CD4-positive, alpha-beta memory T cell (primary cell): ENCODE measurements at regions not wholly inside any gene's neighbourhood (a gene's known extent, or its start where the extent isn't known, plus 50 kb on each side); places are given as distances from the start of the nearest gene placed in this dataset.

ENCODE experiments used
- CTCF ChIA-PET: fragments of 350-600 bp; sonication (Branson Sonifier 250); formaldehyde crosslinking; loops from one replicate; lab custom pipeline; 2021; ENCODE audit warnings: inconsistent platforms; ENCODE audit not compliant: partially characterized antibody; lab: Charles Lee
- POLR2A ChIA-PET: fragments of 350-600 bp; sonication (Branson Sonifier 250); formaldehyde crosslinking; loops from one replicate; lab custom pipeline; 2021; ENCODE audit not compliant: partially characterized antibody; lab: Charles Lee
- DNase-seq, 5 donors: peaks; one replicate each; pipeline versions ENCODE4 v3.0.0 to v3.0.0-alpha.2; 2020 to 2022; ENCODE audit warnings: mixed read lengths in 1 of 5
- H3K27ac ChIP-seq: one replicate; pipeline ENCODE4 v1.7.0; 2013; ENCODE audit warnings: low read depth, low read length
- H3K27me3 ChIP-seq: 2 replicates; pipeline ENCODE4 v1.7.0; 2013; ENCODE audit warnings: mild to moderate bottlenecking, low read length, moderate library complexity; ENCODE audit not compliant: insufficient read depth
- H3K36me3 ChIP-seq: 2 replicates; pipeline ENCODE4 v1.7.0; 2013; ENCODE audit warnings: mild to moderate bottlenecking, low read length, moderate library complexity; ENCODE audit not compliant: insufficient read depth
- H3K4me1 ChIP-seq: 2 replicates; pipeline ENCODE4 v1.7.0; 2013; ENCODE audit warnings: mild to moderate bottlenecking, low read length, moderate library complexity; ENCODE audit not compliant: insufficient read depth
- H3K4me3 ChIP-seq, 2 donors: one replicate each; pipeline ENCODE4 v1.7.0; 2013; ENCODE audit warnings: low read length in 2 of 2, mild to moderate bottlenecking in 1 of 2
- H3K9me3 ChIP-seq, 2 donors: one replicate each; pipeline ENCODE4 v1.7.0; 2013; ENCODE audit warnings: low read length in 2 of 2, control low read depth in 1 of 2; ENCODE audit not compliant: control insufficient read depth in 1 of 2
- H3K27ac Mint-ChIP-seq, 7 donors: one replicate each; pipeline ENCODE4 v1.8.0; 2020 to 2021; ENCODE audit warnings: mixed read lengths in 7 of 7, mild to moderate bottlenecking in 6 of 7, inconsistent platforms in 3 of 7, moderate library complexity in 3 of 7
- H3K27me3 Mint-ChIP-seq, 2 donors: one replicate each; pipeline ENCODE4 v1.8.0; 2020 to 2021; ENCODE audit warnings: mixed read lengths in 2 of 2
- H3K36me3 Mint-ChIP-seq, 2 donors: one replicate each; pipeline ENCODE4 v1.8.0; 2020 to 2021; ENCODE audit warnings: mixed read lengths in 2 of 2, inconsistent platforms in 1 of 2, mild to moderate bottlenecking in 1 of 2
- H3K4me1 Mint-ChIP-seq, 4 donors: one replicate each; pipeline ENCODE4 v1.8.0; 2020 to 2021; ENCODE audit warnings: mixed read lengths in 4 of 4, mild to moderate bottlenecking in 1 of 4
- H3K4me3 Mint-ChIP-seq, 8 donors: one replicate each; pipeline ENCODE4 v1.8.0; 2020 to 2021; ENCODE audit warnings: mixed read lengths in 8 of 8, mild to moderate bottlenecking in 7 of 8, moderate library complexity in 6 of 8, inconsistent platforms in 3 of 8
- H3K9me3 Mint-ChIP-seq, 8 donors: one replicate each; pipeline ENCODE4 v1.8.0; 2020 to 2021; ENCODE audit warnings: mixed read lengths in 8 of 8, mild to moderate bottlenecking in 5 of 8, inconsistent platforms in 3 of 8, moderate library complexity in 1 of 8
- intact Hi-C: fragments of 100-400 bp; cut with micrococcal nuclease; formaldehyde crosslinking; loops from one replicate; pipeline ENCODE4 v1.15.1; 2023

DNA sequence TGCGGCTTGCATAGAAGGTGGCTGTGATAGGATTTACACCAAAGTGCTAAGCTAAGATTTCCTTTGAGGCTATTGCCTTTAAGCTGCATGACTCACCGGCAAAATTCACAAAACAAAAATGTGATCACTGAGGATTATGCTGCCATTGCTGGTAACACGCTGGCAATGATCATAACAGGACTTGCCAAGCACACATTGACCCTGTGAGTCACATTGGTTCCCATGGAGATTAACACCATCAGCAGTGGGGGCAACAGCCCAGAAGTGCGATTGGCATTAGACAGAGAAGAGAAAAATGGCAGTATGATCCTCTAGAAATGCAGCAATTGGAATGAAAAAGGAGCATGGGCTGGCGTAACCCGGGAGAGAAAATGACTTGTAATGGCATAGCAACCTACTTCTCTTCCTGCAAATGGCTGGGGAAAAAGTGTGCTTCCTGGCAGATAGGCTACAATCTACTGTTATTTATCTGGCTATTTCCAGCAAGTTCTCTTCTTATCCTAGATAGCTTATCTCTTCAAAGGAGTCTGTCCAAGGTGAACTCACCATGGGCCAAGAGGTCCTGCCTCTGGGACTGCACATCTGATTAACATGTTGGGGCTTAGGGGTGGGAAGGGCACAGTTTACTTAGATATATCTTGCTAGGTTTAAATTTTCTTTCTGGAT lies 314.2 kb upstream of the IGFBP7 start:
- Mint-ChIP-seq H3K27me3 (peaks cover 0 to 3% of the 10 kb centered on the region in 2 donors), H3K36me3 (no peaks in the 10 kb centered on the region), H3K4me1 (no peaks in the 10 kb centered on the region), H3K27ac (no peak overlapping the region), H3K4me3 (no peak overlapping the region), H3K9me3 (peaks cover 0 to 5% (median 1%) of the 10 kb centered on the region in 8 donors)
- Histone ChIP-seq H3K4me1 (no peaks in the 10 kb centered on the region), H3K36me3 (no peaks in the 10 kb centered on the region), H3K27ac (no peak overlapping the region), H3K4me3 (no peak overlapping the region), H3K9me3 (no peaks in the 10 kb centered on the region), H3K27me3 (no peaks in the 10 kb centered on the region)
- ChIA-PET POLR2A (no interaction called here), CTCF (no interaction called here)
- intact Hi-C loops, result no loop called here
- DNase-seq, result no peak

GRCh38 chr4:57418133-57418532 lies 307.9 kb upstream of the IGFBP7 start:
- peaks cover 0 to 6% (median 2%) of the 10 kb centered on the region in 8 donors for H3K9me3 Mint-ChIP-seq
- no peaks in the 10 kb centered on the region for H3K4me1 Mint-ChIP-seq
- Histone ChIP-seq H3K27ac (no peak overlapping the region), H3K27me3 (no peaks in the 10 kb centered on the region), H3K36me3 (no peaks in the 10 kb centered on the region), H3K4me3 (no peak overlapping the region), H3K9me3 (no peaks in the 10 kb centered on the region), H3K4me1 (no peaks in the 10 kb centered on the region)
- H3K36me3 Mint-ChIP-seq, result no peaks in the 10 kb centered on the region
- H3K27me3 Mint-ChIP-seq, result peaks cover 0 to 1% of the 10 kb centered on the region in 2 donors
- H3K4me3 Mint-ChIP-seq, result no peak overlapping the region
- H3K27ac Mint-ChIP-seq, result no peak overlapping the region
- ChIA-PET POLR2A (no interaction called here), CTCF (no interaction called here)
- intact Hi-C loops, result no loop called here
- no peak for DNase-seq

GRCh38 chr4:57412259-57413054 lies 302.3 kb upstream of the IGFBP7 start:
- intact Hi-C loops, result no loop called here
- Histone ChIP-seq H3K9me3 (no peaks in the 10 kb centered on the region), H3K4me3 (no peak overlapping the region), H3K4me1 (no peaks in the 10 kb centered on the region), H3K27ac (no peak overlapping the region), H3K36me3 (no peaks in the 10 kb centered on the region), H3K27me3 (no peaks in the 10 kb centered on the region)
- Mint-ChIP-seq H3K4me1 (no peaks in the 10 kb centered on the region), H3K27me3 (peaks cover 0 to 1% of the 10 kb centered on the region in 2 donors), H3K36me3 (no peaks in the 10 kb centered on the region), H3K4me3 (no peak overlapping the region), H3K27ac (no peak overlapping the region), H3K9me3 (peaks cover 0 to 6% (median 0%) of the 10 kb centered on the region in 8 donors)
- ChIA-PET CTCF (interaction anchor here (0.9 kb wide), 1 partner anchor 15 kb away, joined by 3 read pairs; no protein-coding TSS in a partner anchor), POLR2A (no interaction called here)
- no peak for DNase-seq

DNA sequence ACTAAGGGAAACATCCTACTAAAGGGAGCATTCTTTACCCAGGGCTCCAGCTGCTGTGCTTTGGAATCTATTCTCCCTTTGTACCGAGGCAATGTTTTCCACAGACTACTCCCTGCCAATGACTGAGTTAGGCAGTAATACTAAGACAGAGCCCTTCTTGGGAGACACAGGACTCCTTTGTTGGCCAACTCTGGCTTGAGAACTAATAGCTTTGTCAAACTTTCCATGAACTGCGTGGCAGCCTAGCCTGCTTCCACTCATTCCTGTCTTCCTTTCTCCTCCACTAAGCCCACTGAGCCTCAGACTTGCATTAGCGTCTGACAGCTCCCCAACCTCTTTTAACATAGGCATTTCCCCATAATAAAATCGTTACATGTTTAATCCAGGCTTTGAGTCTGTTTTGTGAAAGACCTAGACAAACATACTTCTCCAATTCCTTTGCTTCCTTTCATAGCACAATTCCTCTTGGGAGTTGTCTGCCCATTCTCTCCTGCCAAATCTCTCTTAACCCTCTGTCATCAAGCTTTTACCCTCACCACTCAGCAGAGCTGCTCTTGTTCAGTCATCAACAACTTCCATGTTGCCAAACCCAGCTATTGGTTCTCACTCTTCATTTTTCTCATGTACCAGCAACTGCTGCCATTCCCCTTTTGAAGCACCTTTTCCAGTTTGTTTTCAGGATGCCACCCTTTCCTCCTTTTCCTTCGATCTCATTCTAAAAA lies 300.3 kb upstream of the IGFBP7 start:
- H3K4me3 ChIP-seq, result no peak overlapping the region
- H3K4me1 ChIP-seq, result no peaks in the 10 kb centered on the region
- Mint-ChIP-seq H3K4me1 (no peaks in the 10 kb centered on the region), H3K4me3 (no peak overlapping the region), H3K36me3 (no peaks in the 10 kb centered on the region), H3K27me3 (peaks cover 0 to 1% of the 10 kb centered on the region in 2 donors), H3K9me3 (peaks cover 0 to 6% (median 0%) of the 10 kb centered on the region in 8 donors), H3K27ac (no peak overlapping the region)
- no peaks in the 10 kb centered on the region for H3K36me3 ChIP-seq
- no peak for DNase-seq
- H3K9me3 ChIP-seq, result no peaks in the 10 kb centered on the region
- CTCF ChIA-PET, result no interaction called here
- H3K27ac ChIP-seq, result no peak overlapping the region
- POLR2A ChIA-PET, result no interaction called here
- no peaks in the 10 kb centered on the region for H3K27me3 ChIP-seq
- intact Hi-C loops, result no loop called here

GRCh38 chr4:57405359-57405758 lies 295.2 kb upstream of the IGFBP7 start:
- ChIA-PET CTCF (no interaction called here), POLR2A (no interaction called here)
- no peak overlapping the region for H3K27ac ChIP-seq
- H3K4me3 Mint-ChIP-seq, result no peak overlapping the region
- intact Hi-C loops, result no loop called here
- no peaks in the 10 kb centered on the region for H3K4me1 Mint-ChIP-seq
- no peaks in the 10 kb centered on the region for H3K4me1 ChIP-seq
- no peaks in the 10 kb centered on the region for H3K36me3 ChIP-seq
- no peak overlapping the region for H3K4me3 ChIP-seq
- H3K27ac Mint-ChIP-seq, result no peak overlapping the region
- no peaks in the 10 kb centered on the region for H3K36me3 Mint-ChIP-seq
- H3K9me3 Mint-ChIP-seq, result peaks cover 0 to 5% (median 0%) of the 10 kb centered on the region in 8 donors
- DNase-seq, result no peak
- no peaks in the 10 kb centered on the region for H3K27me3 ChIP-seq
- no peaks in the 10 kb centered on the region for H3K27me3 Mint-ChIP-seq
- H3K9me3 ChIP-seq, result no peaks in the 10 kb centered on the region

DNA sequence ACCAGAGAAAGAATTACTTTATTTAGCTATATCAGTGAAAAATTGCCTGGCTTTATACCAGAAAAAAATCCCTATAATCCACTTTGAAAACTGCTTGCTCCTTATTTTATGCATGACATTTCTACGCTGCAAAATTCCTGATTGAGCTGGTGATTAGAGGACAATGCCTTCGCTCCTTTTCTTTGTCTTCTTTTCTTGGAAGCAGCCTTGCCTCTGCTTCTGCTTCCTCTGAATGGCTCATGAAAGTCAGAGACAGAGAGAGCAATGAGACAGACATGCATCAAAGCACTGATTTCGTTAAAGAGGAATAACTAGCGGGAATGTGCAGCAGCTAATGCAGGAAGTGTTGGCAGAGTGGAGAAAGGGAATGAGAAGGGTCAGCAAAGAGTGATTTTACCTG lies 294.3 kb upstream of the IGFBP7 start:
- Histone ChIP-seq H3K27ac (no peak overlapping the region), H3K36me3 (no peaks in the 10 kb centered on the region), H3K4me3 (no peak overlapping the region), H3K4me1 (no peaks in the 10 kb centered on the region), H3K9me3 (no peaks in the 10 kb centered on the region), H3K27me3 (no peaks in the 10 kb centered on the region)
- intact Hi-C loops, result no loop called here
- Mint-ChIP-seq H3K4me3 (no peak overlapping the region), H3K36me3 (no peaks in the 10 kb centered on the region), H3K4me1 (no peaks in the 10 kb centered on the region), H3K27ac (no peak overlapping the region), H3K27me3 (no peaks in the 10 kb centered on the region), H3K9me3 (peaks cover 0 to 5% (median 0%) of the 10 kb centered on the region in 8 donors)
- no peak for DNase-seq
- ChIA-PET CTCF (no interaction called here), POLR2A (no interaction called here)

- no peaks in the 10 kb centered on the region for H3K9me3 ChIP-seq
- H3K4me1 ChIP-seq, result no peaks in the 10 kb centered on the region
- Mint-ChIP-seq H3K36me3 (no peaks in the 10 kb centered on the region), H3K27ac (no peak overlapping the region), H3K4me3 (no peak overlapping the region), H3K9me3 (peaks cover 0 to 5% (median 0%) of the 10 kb centered on the region in 8 donors), H3K4me1 (no peaks in the 10 kb centered on the region), H3K27me3 (no peaks in the 10 kb centered on the region)
- no peaks in the 10 kb centered on the region for H3K27me3 ChIP-seq
- no peaks in the 10 kb centered on the region for H3K36me3 ChIP-seq
- POLR2A ChIA-PET, result no interaction called here
- intact Hi-C loops, result no loop called here
- H3K27ac ChIP-seq, result no peak overlapping the region
- H3K4me3 ChIP-seq, result no peak overlapping the region
- DNase-seq, result no peak
- CTCF ChIA-PET, result no interaction called here
Measured at GRCh38 chr4:57403591-57403990, 293.4 kb upstream of the IGFBP7 start.
